Uterus (tissue), 2 donors: ENCODE measurements at regions not wholly inside any gene's neighbourhood (a gene's known extent, or its start where the extent isn't known, plus 50 kb on each side); places are given as distances from the start of the nearest gene placed in this dataset.

Source experiments
- CTCF ChIP-seq, 4 experiments: fragments of 200-600 bp in 2 of 4; fragments of 450-650 bp in 2 of 4; sonication (generic) in 2 of 4; IDR thresholded peaks; one replicate each; pipeline ENCODE4 v1.5.1; 2016 to 2019; ENCODE audit warnings: antibody characterized with exemption in 4 of 4, mild to moderate bottlenecking in 2 of 4, moderate library complexity in 1 of 4
- POLR2A ChIP-seq, 2 donors: fragments of 450-650 bp; IDR thresholded peaks; one replicate each; pipeline ENCODE4 v1.6.1; 2016; ENCODE audit warnings: antibody characterized with exemption in 2 of 2, mild to moderate bottlenecking in 1 of 2, moderate library complexity in 1 of 2

DNA sequence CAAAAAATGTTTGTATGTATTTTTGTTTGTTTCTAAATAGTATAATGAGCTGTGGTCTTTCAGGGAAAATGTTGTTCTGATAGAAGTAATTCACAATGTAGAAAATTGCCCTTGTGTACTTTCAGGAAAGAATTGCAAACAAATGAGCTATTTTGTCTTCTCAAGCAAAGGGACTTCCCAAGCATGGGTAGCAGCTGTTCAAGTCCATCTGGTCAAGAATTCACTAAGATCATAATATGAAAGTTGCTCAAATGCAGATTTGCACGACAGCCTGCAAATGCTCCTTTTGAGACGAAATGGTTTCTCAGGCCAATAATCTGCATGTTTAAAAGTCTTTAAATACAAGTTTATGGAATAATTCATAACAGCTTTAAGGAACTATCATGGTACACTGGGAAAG is 51.9 kb upstream of the HNMT start:
- TF ChIP-seq POLR2A (IDR thresholded peaks at IDR 0.05) (no peak), CTCF (IDR thresholded peaks at IDR 0.05) (no peak)
